ENCODE measurements at regions not wholly inside any gene's neighbourhood (a gene's known extent, or its start where the extent isn't known, plus 50 kb on each side); places are given as distances from the start of the nearest gene placed in this dataset.
A peak's percentile ranks its signal among the peaks of the same experiment; 100 is the strongest.
"Not testable (repeated sequence)": the region's sequence is repeated elsewhere in the genome, so short reads cannot be mapped to it uniquely, and the experiment has no call there.

- DNase-seq = peak; percentile 80
Measured at GRCh38 chr14:23751616-23752015, 115.5 kb downstream of the DHRS2 start.

- no peak for DNase-seq
Measured at GRCh38 chr14:23763394-23763793, 127.2 kb downstream of the DHRS2 start.

GRCh38 chr14:23766737-23767401, 130.7 kb downstream of the DHRS2 start:
- no peak for DNase-seq

GRCh38 chr14:23769221-23769728, 133.1 kb downstream of the DHRS2 start:
- DNase-seq = not testable (repeated sequence)

GRCh38 chr14:23773981-23774380, 137.8 kb downstream of the DHRS2 start:
- DNase-seq = no peak

- no peak for DNase-seq
Measured at GRCh38 chr14:23776296-23776695, 140.1 kb downstream of the DHRS2 start.

GRCh38 chr14:23785208-23785607, 149.0 kb downstream of the DHRS2 start:
- no peak for DNase-seq

- no peak for DNase-seq
Measured at GRCh38 chr14:23787436-23787835, 151.3 kb downstream of the DHRS2 start.

GRCh38 chr14:23789696-23790095, 153.5 kb downstream of the DHRS2 start:
- no peak for DNase-seq

GRCh38 chr14:23793532-23793931, 157.4 kb downstream of the DHRS2 start:
- no peak for DNase-seq

GRCh38 chr14:23800811-23801210, 152.8 kb upstream of the DHRS4 start:
- DNase-seq = no peak

- no peak for DNase-seq
Measured at GRCh38 chr14:23801766-23802165, 151.8 kb upstream of the DHRS4 start.

GRCh38 chr14:23804817-23805216, 148.8 kb upstream of the DHRS4 start:
- DNase-seq = no peak

- DNase-seq = no peak
Measured at GRCh38 chr14:23805761-23806160, 147.8 kb upstream of the DHRS4 start.

- no peak for DNase-seq
Measured at GRCh38 chr14:23814527-23815256, 138.9 kb upstream of the DHRS4 start.

GRCh38 chr14:23816371-23816770, 137.2 kb upstream of the DHRS4 start:
- DNase-seq = no peak

- no peak for DNase-seq
Measured at GRCh38 chr14:23817164-23817767, 136.3 kb upstream of the DHRS4 start.

GRCh38 chr14:23827100-23827892, 126.3 kb upstream of the DHRS4 start:
- peak; percentile 11 for DNase-seq

GRCh38 chr14:23828001-23828400, 125.6 kb upstream of the DHRS4 start:
- DNase-seq = no peak

GRCh38 chr14:23828616-23829015, 125.0 kb upstream of the DHRS4 start:
- no peak for DNase-seq

- peak; percentile 96 for DNase-seq
Measured at GRCh38 chr14:23829736-23830471, 123.7 kb upstream of the DHRS4 start.

- DNase-seq = no peak
Measured at GRCh38 chr14:23831596-23831995, 122.0 kb upstream of the DHRS4 start.

Measured in fibroblast of skin of scalp (primary cell).